Pancreas (tissue), 10 donors: ENCODE measurements at regions not wholly inside any gene's neighbourhood (a gene's known extent, or its start where the extent isn't known, plus 50 kb on each side); places are given as distances from the start of the nearest gene placed in this dataset.

Experiments used
- ATAC-seq, 4 donors: fragments of 200-7000 bp; cut with Tn5 transposase; one replicate each; pipeline versions ENCODE4 v1.8.0 to v1.9.1; 2020; ENCODE audit warnings: mild to moderate bottlenecking in 4 of 4, moderate library complexity in 4 of 4
- DNase-seq, 6 donors: peaks; one replicate each; pipeline ENCODE4 v3.0.0-alpha.2; 2020
- FAIRE-seq: peaks from 2 replicates; lab custom pipeline; 2012; peaks lifted over from hg19 to GRCh38; lab: Jason Lieb, UNC
- H3K27ac ChIP-seq, 4 donors: fragments of 200-600 bp; sonication (generic); 1 replicate in 3 of 4; 2 replicates in 1 of 4; pipeline versions ENCODE4 v1.5.0 to v1.8.0; 2020
- H3K27me3 ChIP-seq, 4 donors: fragments of 200-600 bp; one replicate each; pipeline ENCODE4 v1.8.0; 2021
- H3K36me3 ChIP-seq, 3 donors: fragments of 200-600 bp; sonication (generic) in 1 of 3; one replicate each; pipeline versions ENCODE4 v1.5.0 to v1.8.0; 2020 to 2021
- H3K4me1 ChIP-seq, 3 donors: fragments of 200-600 bp; one replicate each; pipeline ENCODE4 v1.8.0; 2021
- H3K4me3 ChIP-seq, 4 donors: fragments of 200-600 bp; sonication (generic) in 2 of 4; one replicate each; pipeline versions ENCODE4 v1.5.0 to v1.8.0; 2020 to 2021
- H3K9me3 ChIP-seq, 4 donors: fragments of 200-600 bp; one replicate each; pipeline ENCODE4 v1.8.0; 2021
- CTCF ChIP-seq, 4 donors: fragments of 200-600 bp; sonication (generic) in 3 of 4; IDR thresholded peaks; one replicate each; pipeline versions ENCODE4 v1.5.0 to v1.8.0; 2021; ENCODE audit warnings: antibody characterized with exemption in 4 of 4
- WGBS, 2 donors: extraction: QIAGEN DNeasy Blood & Tissue Kit; methylation state at CpG; one replicate each; pipeline ENCODE4 v1.1.7; 2013; 5-methylcytosine and 5-hydroxymethylcytosine counted together
- intact Hi-C, 3 donors: fragments of 100-400 bp; cut with DNase I; formaldehyde crosslinking; loops; one replicate each; pipeline versions ENCODE4 v1.11.1 to v1.14.2; 2022
- donor health status: healthy with polysubstance abuse.
- donor health status: DM: no; HTN: no; CAD: no; lungs with moderate emphysema.
- donor health status: DM: no; HTN: no; CAD: no.
- donor health status: control.
- donor health status: control.
- donor health status: Bipolar disorder and iron deficiency.
- donor health status: DM: yes; HTN: yes; CAD: no.
- donor health status: DM: no; HTN: no; CAD: no.
- donor health status: DM: no; HTN: no; CAD: no.
- donor health status: DM: yes; HTN: yes; CAD: no.

- WGBS, 2 donors: 85 to 87% methylated on average over 10 of the region's 10 CpGs
- no peak for DNase-seq
- Histone ChIP-seq H3K27ac (no peak overlapping the region), H3K36me3 (no peaks in the 10 kb centered on the region), H3K27me3 (no peaks in the 10 kb centered on the region), H3K4me3 (no peak overlapping the region), H3K4me1 (no peaks in the 10 kb centered on the region), H3K9me3 (no peaks in the 10 kb centered on the region)
- TF ChIP-seq CTCF (IDR thresholded peaks at IDR 0.05): no peak
- intact Hi-C loops: no loop called here
- ATAC-seq: no peak
- FAIRE-seq: no peak
Measured at GRCh38 chr15:31474059-31474868, 147.6 kb downstream of the KLF13 start.

GRCh38 chr15:31476236-31476810 is 149.7 kb downstream of the KLF13 start:
- 74 to 89% methylated on average over 7 of the region's 7 CpGs for WGBS, 2 donors
- Histone ChIP-seq H3K4me1 (no peaks in the 10 kb centered on the region), H3K36me3 (no peaks in the 10 kb centered on the region), H3K27me3 (no peaks in the 10 kb centered on the region), H3K9me3 (no peaks in the 10 kb centered on the region), H3K27ac (no peak overlapping the region), H3K4me3 (no peak overlapping the region)
- no peak for DNase-seq
- intact Hi-C loops: no loop called here
- ATAC-seq: no peak
- no peak for TF ChIP-seq CTCF (IDR thresholded peaks at IDR 0.05)
- FAIRE-seq: no peak

GRCh38 chr15:31476866-31477265 is 150.2 kb downstream of the KLF13 start:
- no peak overlapping the region for H3K4me3 ChIP-seq
- DNase-seq (no peak), FAIRE-seq (no peak), ATAC-seq (no peak)
- H3K27me3 ChIP-seq: no peaks in the 10 kb centered on the region
- H3K27ac ChIP-seq: no peak overlapping the region
- no peaks in the 10 kb centered on the region for H3K36me3 ChIP-seq
- no peaks in the 10 kb centered on the region for H3K9me3 ChIP-seq
- intact Hi-C loops: no loop called here
- no peak for TF ChIP-seq CTCF (IDR thresholded peaks at IDR 0.05)
- no peaks in the 10 kb centered on the region for H3K4me1 ChIP-seq
- 76 to 94% methylated on average over 5 of the region's 5 CpGs for WGBS, 2 donors

GRCh38 chr15:31477301-31477700 is 150.7 kb downstream of the KLF13 start:
- FAIRE-seq: no peak
- 98 to 100% methylated on average over 4 of the region's 4 CpGs for WGBS, 2 donors
- no peak for TF ChIP-seq CTCF (IDR thresholded peaks at IDR 0.05)
- Histone ChIP-seq H3K27ac (no peak overlapping the region), H3K4me1 (no peaks in the 10 kb centered on the region), H3K9me3 (no peaks in the 10 kb centered on the region), H3K4me3 (no peak overlapping the region), H3K36me3 (no peaks in the 10 kb centered on the region), H3K27me3 (no peaks in the 10 kb centered on the region)
- no peak for ATAC-seq
- no peak for DNase-seq
- intact Hi-C loops: no loop called here
